ENCODE measurements at regions not wholly inside any gene's neighbourhood (a gene's known extent, or its start where the extent isn't known, plus 50 kb on each side); places are given as distances from the start of the nearest gene placed in this dataset.

DNA sequence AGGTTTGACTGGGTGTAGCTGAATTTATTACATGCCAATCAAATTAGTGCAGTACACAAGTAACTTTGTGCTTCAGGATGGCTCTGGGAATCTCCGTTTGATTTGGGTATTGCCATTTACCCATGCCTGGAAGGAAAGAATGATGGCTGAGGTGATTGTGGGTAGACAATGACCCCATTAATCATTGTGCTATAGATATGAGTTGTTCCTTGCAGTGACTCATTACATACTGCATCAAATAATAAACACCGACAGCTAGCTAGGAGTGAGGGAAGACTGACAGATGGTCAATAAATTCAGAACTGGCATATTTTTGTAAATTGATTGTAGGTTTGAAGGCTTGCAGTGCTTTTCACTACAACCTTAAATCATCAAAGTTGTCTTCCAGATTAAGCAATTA lies 1069.5 kb downstream of the DIAPH3 start:
- Mint-ChIP-seq H3K36me3 (ENCODE audit: insufficient read depth, unreplicated experiment) (no peaks in the 10 kb centered on the region), H3K27me3 (ENCODE audit: insufficient read depth, unreplicated experiment) (no peaks in the 10 kb centered on the region), H3K4me1 (ENCODE audit: insufficient read depth, unreplicated experiment) (no peaks in the 10 kb centered on the region), H3K4me3 (ENCODE audit: unreplicated experiment) (no peak overlapping the region), H3K9me3 (ENCODE audit: unreplicated experiment) (no peaks in the 10 kb centered on the region), H3K27ac (ENCODE audit: low read depth, unreplicated experiment) (no peak overlapping the region)
- intact Hi-C loops (cut with micrococcal nuclease), result no loop called here
- TF ChIP-seq, protein P1, sequence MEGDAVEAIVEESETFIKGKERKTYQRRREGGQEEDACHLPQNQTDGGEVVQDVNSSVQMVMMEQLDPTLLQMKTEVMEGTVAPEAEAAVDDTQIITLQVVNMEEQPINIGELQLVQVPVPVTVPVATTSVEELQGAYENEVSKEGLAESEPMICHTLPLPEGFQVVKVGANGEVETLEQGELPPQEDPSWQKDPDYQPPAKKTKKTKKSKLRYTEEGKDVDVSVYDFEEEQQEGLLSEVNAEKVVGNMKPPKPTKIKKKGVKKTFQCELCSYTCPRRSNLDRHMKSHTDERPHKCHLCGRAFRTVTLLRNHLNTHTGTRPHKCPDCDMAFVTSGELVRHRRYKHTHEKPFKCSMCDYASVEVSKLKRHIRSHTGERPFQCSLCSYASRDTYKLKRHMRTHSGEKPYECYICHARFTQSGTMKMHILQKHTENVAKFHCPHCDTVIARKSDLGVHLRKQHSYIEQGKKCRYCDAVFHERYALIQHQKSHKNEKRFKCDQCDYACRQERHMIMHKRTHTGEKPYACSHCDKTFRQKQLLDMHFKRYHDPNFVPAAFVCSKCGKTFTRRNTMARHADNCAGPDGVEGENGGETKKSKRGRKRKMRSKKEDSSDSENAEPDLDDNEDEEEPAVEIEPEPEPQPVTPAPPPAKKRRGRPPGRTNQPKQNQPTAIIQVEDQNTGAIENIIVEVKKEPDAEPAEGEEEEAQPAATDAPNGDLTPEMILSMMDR (IDR thresholded peaks at IDR 0.05; ENCODE audit: unreplicated experiment), result no peak
- ChIA-PET CTCF (interaction anchor here (0.6 kb wide), 1 partner anchor 1148 kb away, joined by 3 read pairs; no protein-coding TSS in a partner anchor), POLR2A (interaction anchor here (0.7 kb wide), 1 partner anchor 660 kb away, joined by 3 read pairs; no protein-coding TSS in a partner anchor)
- peak; percentile 21 for DNase-seq (ENCODE audit: unreplicated experiment)
- BruUV-seq (replicated peaks), result no TSS peak

DNA sequence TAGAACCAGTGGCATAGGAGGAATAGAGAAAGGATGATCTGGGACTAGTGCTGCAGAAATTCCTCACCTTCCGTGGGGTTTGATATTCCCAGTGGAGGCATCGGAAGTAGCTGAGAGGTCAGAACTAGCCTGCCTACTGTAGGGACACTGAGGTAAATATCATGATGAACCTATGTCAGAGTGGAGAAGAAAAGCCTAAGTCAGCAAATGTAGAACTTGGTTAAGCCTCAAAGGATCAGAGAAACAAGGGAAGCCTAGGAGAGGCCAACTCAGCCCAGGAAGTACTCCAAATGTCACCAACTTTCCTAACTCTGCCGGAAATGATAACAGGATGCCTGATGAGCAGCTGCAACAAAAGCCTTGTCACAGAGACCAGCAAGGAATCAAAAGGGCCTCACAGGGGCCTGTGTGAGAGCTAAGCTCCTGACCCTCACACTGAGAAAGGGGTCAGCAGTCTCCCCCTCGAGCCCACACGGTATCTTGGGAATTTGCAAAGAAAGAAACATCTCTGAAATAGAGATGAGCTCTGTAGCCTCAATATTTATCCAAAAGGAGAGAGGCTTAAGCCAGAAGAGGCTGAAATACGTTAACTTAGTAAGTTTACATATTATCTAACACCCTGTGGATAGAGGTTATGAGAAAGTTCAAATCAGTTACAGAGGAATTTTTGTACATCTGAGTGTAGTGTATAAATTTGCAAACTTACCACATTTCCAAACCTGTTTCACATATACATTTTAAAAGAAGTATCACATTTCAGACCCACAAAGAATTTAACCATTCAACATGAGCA lies 1064.3 kb downstream of the DIAPH3 start:
- Mint-ChIP-seq H3K9me3 (ENCODE audit: unreplicated experiment) (no peaks in the 10 kb centered on the region), H3K27me3 (ENCODE audit: insufficient read depth, unreplicated experiment) (no peaks in the 10 kb centered on the region), H3K27ac (ENCODE audit: low read depth, unreplicated experiment) (no peak overlapping the region), H3K4me1 (ENCODE audit: insufficient read depth, unreplicated experiment) (no peaks in the 10 kb centered on the region), H3K36me3 (ENCODE audit: insufficient read depth, unreplicated experiment) (no peaks in the 10 kb centered on the region), H3K4me3 (ENCODE audit: unreplicated experiment) (no peak overlapping the region)
- DNase-seq (ENCODE audit: unreplicated experiment), result no peak
- POLR2A ChIA-PET, result no interaction called here
- no TSS peak for BruUV-seq (replicated peaks)
- TF ChIP-seq, protein P1 (IDR thresholded peaks at IDR 0.05; ENCODE audit: unreplicated experiment), result no peak
- intact Hi-C loops (cut with micrococcal nuclease), result no loop called here
- CTCF ChIA-PET, result interaction anchor here (0.6 kb wide), 1 partner anchor 228 kb away, joined by 3 read pairs; no protein-coding TSS in a partner anchor

DNA sequence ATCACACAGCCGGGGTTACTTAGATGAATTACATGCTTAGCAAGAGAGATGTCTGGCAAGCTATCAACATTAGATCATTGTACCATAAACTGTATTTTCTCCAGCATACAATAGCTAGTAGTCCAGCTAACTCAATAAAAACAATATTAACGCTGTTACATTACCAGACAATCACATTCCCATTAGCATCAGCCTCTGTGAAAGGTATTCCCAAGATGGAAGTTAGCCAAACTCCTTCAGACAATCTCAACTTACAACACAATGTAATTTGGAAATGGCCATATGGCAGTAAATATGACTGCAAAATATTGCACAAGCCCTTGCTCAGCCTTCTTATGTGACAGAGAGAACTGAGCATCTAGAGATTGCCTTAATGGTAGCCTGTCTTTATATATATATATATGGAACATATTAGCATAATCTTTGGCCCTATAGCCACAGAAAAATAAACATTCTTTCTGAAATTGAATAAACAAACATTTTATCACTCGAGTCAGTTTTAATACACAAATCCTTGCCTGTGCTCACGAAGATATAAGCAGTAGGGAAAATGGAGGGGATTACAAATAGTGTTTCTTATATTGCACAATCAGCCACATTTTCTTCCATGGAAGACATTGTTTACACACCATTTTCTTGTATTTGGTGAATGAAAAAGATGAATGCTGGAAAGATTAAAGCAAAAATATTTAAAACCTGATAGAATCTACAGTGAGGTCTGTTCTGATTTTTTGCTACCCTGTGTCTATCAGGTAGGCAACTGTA lies 1060.5 kb downstream of the DIAPH3 start:
- BruUV-seq (replicated peaks), result no TSS peak

DNA sequence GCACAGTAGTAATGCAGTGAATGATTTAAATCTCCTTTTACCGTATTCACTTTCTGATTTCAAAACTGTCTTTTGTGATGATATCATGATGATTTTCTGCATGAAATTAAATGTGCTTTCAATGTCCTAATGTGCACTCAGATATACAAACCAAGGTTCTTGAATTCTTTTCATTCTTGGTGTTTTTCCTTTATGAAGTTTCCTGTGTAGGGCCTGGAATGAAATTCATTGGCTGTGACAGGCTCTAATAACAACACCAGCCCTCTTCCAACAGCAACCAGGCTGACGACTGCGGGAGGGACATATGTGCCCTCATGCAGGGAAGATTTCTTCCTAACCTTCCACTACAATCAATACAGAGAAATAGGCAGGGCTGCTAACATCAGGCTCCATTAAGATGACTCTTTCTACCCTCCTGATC lies 1052.0 kb downstream of the DIAPH3 start:
- TF ChIP-seq, protein P1 (IDR thresholded peaks at IDR 0.05; ENCODE audit: unreplicated experiment), result no peak
- Mint-ChIP-seq H3K4me3 (ENCODE audit: unreplicated experiment) (no peak overlapping the region), H3K36me3 (ENCODE audit: insufficient read depth, unreplicated experiment) (peaks cover 3% of the 10 kb centered on the region), H3K4me1 (ENCODE audit: insufficient read depth, unreplicated experiment) (peaks cover 9% of the 10 kb centered on the region), H3K27me3 (ENCODE audit: insufficient read depth, unreplicated experiment) (no peaks in the 10 kb centered on the region), H3K27ac (ENCODE audit: low read depth, unreplicated experiment) (no peak overlapping the region), H3K9me3 (ENCODE audit: unreplicated experiment) (peaks cover 4% of the 10 kb centered on the region)
- POLR2A ChIA-PET, result no interaction called here
- CTCF ChIA-PET, result no interaction called here
- intact Hi-C loops (cut with micrococcal nuclease), result no loop called here
- DNase-seq (ENCODE audit: unreplicated experiment), result no peak
- no TSS peak for BruUV-seq (replicated peaks)

More for the DNA sequence above, 1060.5 kb downstream of the DIAPH3 start:
- H3K9me3 Mint-ChIP-seq (ENCODE audit: unreplicated experiment), result peaks cover 19% of the 10 kb centered on the region
- intact Hi-C loops (cut with micrococcal nuclease), result no loop called here
- POLR2A ChIA-PET, result no interaction called here
- peaks cover 6% of the 10 kb centered on the region for H3K36me3 Mint-ChIP-seq (ENCODE audit: insufficient read depth, unreplicated experiment)
- no peaks in the 10 kb centered on the region for H3K27me3 Mint-ChIP-seq (ENCODE audit: insufficient read depth, unreplicated experiment)
- DNase-seq (ENCODE audit: unreplicated experiment), result peak; percentile 48
- H3K4me1 Mint-ChIP-seq (ENCODE audit: insufficient read depth, unreplicated experiment), result no peaks in the 10 kb centered on the region
- TF ChIP-seq, protein P1 (IDR thresholded peaks at IDR 0.05; ENCODE audit: unreplicated experiment), result no peak
- no peak overlapping the region for H3K27ac Mint-ChIP-seq (ENCODE audit: low read depth, unreplicated experiment)
- no peak overlapping the region for H3K4me3 Mint-ChIP-seq (ENCODE audit: unreplicated experiment)
- CTCF ChIA-PET, result no interaction called here
